Breast epithelium (tissue), 4 donors: ENCODE measurements at regions not wholly inside any gene's neighbourhood (a gene's known extent, or its start where the extent isn't known, plus 50 kb on each side); places are given as distances from the start of the nearest gene placed in this dataset.

Experiments used
- DNase-seq, 2 donors: peaks; one replicate each; pipeline ENCODE4 v3.0.0-alpha.2; 2019; ENCODE audit warnings: low spot score in 2 of 2
- H3K27ac ChIP-seq, 2 donors: fragments of 200-600 bp; sonication (generic) in 1 of 2; one replicate each; pipeline ENCODE4 v1.5.1; 2016 to 2019; ENCODE audit warnings: mild to moderate bottlenecking in 1 of 2
- H3K27me3 ChIP-seq, 2 donors: fragments of 200-600 bp; sonication (generic) in 1 of 2; one replicate each; pipeline versions ENCODE4 v1.5.1 to v1.6.0; 2017 to 2019; ENCODE audit warnings: control low read depth in 1 of 2, mild to moderate bottlenecking in 1 of 2
- H3K36me3 ChIP-seq: fragments of 200-600 bp; one replicate; pipeline ENCODE4 v1.5.1; 2019
- H3K4me1 ChIP-seq, 2 donors: fragments of 200-600 bp; sonication (generic); one replicate each; pipeline ENCODE4 v1.5.1; 2016 to 2019; ENCODE audit warnings: control low read depth in 1 of 2
- H3K4me3 ChIP-seq, 3 donors: fragments of 200-600 bp; sonication (generic); 1 replicate in 2 of 3; 2 replicates in 1 of 3; pipeline ENCODE4 v1.5.1; 2016 to 2019; ENCODE audit warnings: mild to moderate bottlenecking in 3 of 3, moderate library complexity in 2 of 3
- H3K9me3 ChIP-seq, 2 donors: fragments of 200-600 bp; sonication (generic) in 1 of 2; one replicate each; pipeline ENCODE4 v1.5.1; 2016 to 2019; ENCODE audit warnings: control low read depth in 1 of 2
- CTCF ChIP-seq, 3 donors: fragments of 450-650 bp; IDR thresholded peaks; one replicate each; pipeline ENCODE4 v1.5.1; 2016 to 2017; ENCODE audit warnings: antibody characterized with exemption in 3 of 3, mild to moderate bottlenecking in 3 of 3, moderate library complexity in 3 of 3
- POLR2A ChIP-seq: fragments of 450-650 bp; IDR thresholded peaks from one replicate; pipeline ENCODE4 v1.6.1; 2016; ENCODE audit warnings: antibody characterized with exemption, mild to moderate bottlenecking, moderate library complexity
- POLR2AphosphoS5 ChIP-seq, 3 donors: sonication (generic); formaldehyde crosslinking; IDR thresholded peaks; one replicate each; pipeline ENCODE4 v1.6.1; 2017; ENCODE audit warnings: antibody characterized with exemption in 3 of 3
- intact Hi-C: fragments of 100-400 bp; cut with DNase I; formaldehyde crosslinking; loops from one replicate; pipeline ENCODE4 v1.15.1; 2023; ENCODE audit warnings: low total_unique reads

GRCh38 chr10:52664629-52665028 lies 108.0 kb downstream of the MBL2 start:
- Histone ChIP-seq H3K9me3 (peaks cover 0 to 23% of the 10 kb centered on the region in 2 donors), H3K36me3 (no peaks in the 10 kb centered on the region), H3K4me1 (no peaks in the 10 kb centered on the region), H3K27ac (no peak overlapping the region), H3K27me3 (no peaks in the 10 kb centered on the region), H3K4me3 (no peak overlapping the region)
- DNase-seq, result no peak
- intact Hi-C loops, result no loop called here
- no peak for TF ChIP-seq POLR2A
- no peak for TF ChIP-seq POLR2AphosphoS5 (IDR thresholded peaks at IDR 0.05)
- TF ChIP-seq CTCF (IDR thresholded peaks at IDR 0.05), result no peak

- H3K36me3 ChIP-seq, result no peaks in the 10 kb centered on the region
- no peak overlapping the region for H3K4me3 ChIP-seq
- no peak overlapping the region for H3K27ac ChIP-seq
- no peak for TF ChIP-seq CTCF (IDR thresholded peaks at IDR 0.05)
- TF ChIP-seq POLR2AphosphoS5 (IDR thresholded peaks at IDR 0.05), result no peak
- TF ChIP-seq POLR2A, result no peak
- no peaks in the 10 kb centered on the region for H3K4me1 ChIP-seq
- DNase-seq, result no peak
- intact Hi-C loops, result no loop called here
- H3K9me3 ChIP-seq, result peaks cover 0 to 23% of the 10 kb centered on the region in 2 donors
- H3K27me3 ChIP-seq, result no peaks in the 10 kb centered on the region
Measured at GRCh38 chr10:52665821-52666220, 106.8 kb downstream of the MBL2 start.

DNA sequence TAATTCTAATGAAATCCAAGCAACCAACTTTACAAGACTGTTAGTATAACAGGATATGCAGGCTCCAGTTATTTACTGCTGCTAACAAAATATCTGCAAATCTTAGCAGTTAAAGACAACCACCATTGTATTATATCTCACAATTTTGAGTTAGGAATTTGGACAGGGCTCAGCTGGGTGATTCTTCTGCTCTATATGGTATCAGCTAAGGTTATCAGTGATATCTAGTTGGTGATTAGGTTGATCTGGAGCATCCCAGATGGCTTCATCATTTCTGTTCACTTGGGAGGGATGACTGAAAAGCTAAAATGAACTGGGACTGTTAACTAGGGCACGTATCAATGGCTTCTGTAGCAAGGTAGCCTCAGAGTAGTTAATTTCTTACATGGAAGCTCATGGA lies 105.7 kb downstream of the MBL2 start:
- Histone ChIP-seq H3K4me1 (no peaks in the 10 kb centered on the region), H3K27me3 (no peaks in the 10 kb centered on the region)
- intact Hi-C loops, result no loop called here

DNA sequence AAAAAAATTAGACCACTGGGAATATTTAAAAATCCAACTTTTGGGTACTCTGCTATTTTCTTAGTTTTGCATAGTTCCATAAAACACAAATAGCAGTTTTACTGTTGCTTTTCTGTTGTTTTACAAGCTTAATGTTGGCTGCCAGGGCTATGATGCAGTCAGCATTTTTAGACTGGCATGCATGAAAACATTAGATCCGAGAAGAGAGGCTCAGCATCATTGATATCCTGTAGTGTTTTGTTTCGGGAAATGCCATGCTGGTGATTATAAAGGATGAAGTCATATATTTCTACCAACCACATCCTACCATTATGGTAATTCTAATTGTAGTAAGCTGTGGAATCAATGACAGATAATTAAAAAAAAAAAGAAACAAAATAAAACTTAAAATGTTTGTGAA lies 104.6 kb downstream of the MBL2 start:
- no peak for TF ChIP-seq CTCF (IDR thresholded peaks at IDR 0.05)
- no peak for TF ChIP-seq POLR2A
- no peak for TF ChIP-seq POLR2AphosphoS5 (IDR thresholded peaks at IDR 0.05)
- intact Hi-C loops, result no loop called here
- Histone ChIP-seq H3K36me3 (no peaks in the 10 kb centered on the region), H3K9me3 (peaks cover 0 to 23% of the 10 kb centered on the region in 2 donors), H3K27ac (no peak overlapping the region), H3K4me3 (no peak overlapping the region), H3K27me3 (no peaks in the 10 kb centered on the region), H3K4me1 (no peaks in the 10 kb centered on the region)
- no peak for DNase-seq

More for the DNA sequence above, 105.7 kb downstream of the MBL2 start:
- DNase-seq, result no peak
- H3K4me3 ChIP-seq, result no peak overlapping the region
- H3K9me3 ChIP-seq, result peaks cover 0 to 23% of the 10 kb centered on the region in 2 donors
- no peaks in the 10 kb centered on the region for H3K36me3 ChIP-seq
- TF ChIP-seq POLR2AphosphoS5 (IDR thresholded peaks at IDR 0.05) (no peak), CTCF (IDR thresholded peaks at IDR 0.05) (no peak), POLR2A (no peak)
- no peak overlapping the region for H3K27ac ChIP-seq

DNA sequence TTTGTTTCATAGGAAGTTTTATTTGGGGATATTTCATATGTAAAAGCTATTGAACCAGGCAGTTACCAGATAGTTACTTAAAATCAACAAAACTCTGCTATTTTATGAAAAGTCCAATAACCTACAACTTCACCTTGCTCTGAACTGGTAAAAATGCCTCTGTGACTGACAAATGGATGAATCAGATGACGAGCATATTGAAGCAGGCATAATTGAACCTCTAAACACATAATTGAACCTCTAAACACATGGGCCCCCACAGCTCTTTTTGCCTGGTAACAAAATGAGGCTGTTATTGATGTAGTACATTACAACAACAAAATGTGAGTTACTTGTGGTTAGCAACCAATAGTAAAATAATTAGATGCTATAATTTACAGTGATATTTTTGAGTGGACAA lies 99.7 kb downstream of the MBL2 start:
- H3K4me3 ChIP-seq, result no peak overlapping the region
- TF ChIP-seq POLR2A, result no peak
- TF ChIP-seq CTCF (IDR thresholded peaks at IDR 0.05), result no peak
- no peak for TF ChIP-seq POLR2AphosphoS5 (IDR thresholded peaks at IDR 0.05)
- H3K36me3 ChIP-seq, result no peaks in the 10 kb centered on the region
- DNase-seq, result no peak
- H3K27ac ChIP-seq, result no peak overlapping the region
- H3K27me3 ChIP-seq, result no peaks in the 10 kb centered on the region
- no peaks in the 10 kb centered on the region for H3K4me1 ChIP-seq
- peaks cover 0 to 2% of the 10 kb centered on the region in 2 donors for H3K9me3 ChIP-seq
- intact Hi-C loops, result no loop called here
